GM19467 (cell line): ENCODE measurements at regions not wholly inside any gene's neighbourhood (a gene's known extent, or its start where the extent isn't known, plus 50 kb on each side); places are given as distances from the start of the nearest gene placed in this dataset.
"Not testable (repeated sequence)": the region's sequence is repeated elsewhere in the genome, so short reads cannot be mapped to it uniquely, and the experiment has no call there.

ENCODE experiments used
- ATAC-seq: cut with Tn5 transposase; IDR thresholded peaks from one replicate; pipeline ENCODE4 v1.9.1; 2021; ENCODE audit warnings: mild to moderate bottlenecking, moderate library complexity; ENCODE audit not compliant: unreplicated experiment

- ATAC-seq: no peak
These were observed 357.8 kb downstream of the TMEM167A start for GRCh38 chr5:82719368-82719767.

DNA sequence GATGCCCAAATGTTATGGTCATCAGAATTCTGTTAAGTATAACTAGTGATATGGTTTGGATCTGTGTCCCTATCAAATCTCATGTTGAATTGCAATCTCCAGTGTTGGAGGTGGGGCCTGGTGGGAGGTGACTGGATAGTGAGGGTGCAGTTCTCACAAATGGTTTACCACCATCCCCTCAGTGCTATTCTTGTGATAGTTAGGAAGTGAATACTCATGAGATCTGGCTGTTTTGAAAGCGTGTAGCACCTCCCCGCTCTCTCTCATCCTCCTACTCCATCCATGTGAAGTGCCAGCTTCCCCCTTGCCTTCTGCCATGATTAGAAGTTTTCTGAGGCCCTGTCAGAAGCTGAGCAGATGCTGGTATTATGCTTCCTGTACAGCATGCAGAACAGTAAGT, 359.5 kb downstream of the TMEM167A start:
- ATAC-seq: no peak

DNA sequence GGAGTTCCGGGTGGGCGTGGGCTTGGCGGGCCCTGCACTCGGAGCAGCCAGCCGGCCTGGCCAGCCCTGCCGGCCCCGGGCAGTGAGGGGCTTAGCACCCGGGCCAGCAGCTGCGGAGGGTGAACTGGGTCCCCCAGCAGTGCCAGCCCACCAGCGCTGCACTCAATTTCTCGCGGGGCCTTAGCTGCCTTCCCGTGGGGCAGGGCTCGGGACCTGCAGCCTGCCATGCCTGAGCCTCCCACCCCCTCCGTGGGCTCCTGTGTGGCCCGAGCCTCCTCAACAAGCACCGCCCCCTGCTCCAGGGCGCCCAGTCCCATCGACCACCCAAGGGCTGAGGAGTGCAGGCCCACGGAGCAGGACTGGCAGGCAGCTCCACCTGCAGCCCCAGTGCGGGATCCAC, 362.5 kb downstream of the TMEM167A start:
- ATAC-seq: not testable (repeated sequence)

DNA sequence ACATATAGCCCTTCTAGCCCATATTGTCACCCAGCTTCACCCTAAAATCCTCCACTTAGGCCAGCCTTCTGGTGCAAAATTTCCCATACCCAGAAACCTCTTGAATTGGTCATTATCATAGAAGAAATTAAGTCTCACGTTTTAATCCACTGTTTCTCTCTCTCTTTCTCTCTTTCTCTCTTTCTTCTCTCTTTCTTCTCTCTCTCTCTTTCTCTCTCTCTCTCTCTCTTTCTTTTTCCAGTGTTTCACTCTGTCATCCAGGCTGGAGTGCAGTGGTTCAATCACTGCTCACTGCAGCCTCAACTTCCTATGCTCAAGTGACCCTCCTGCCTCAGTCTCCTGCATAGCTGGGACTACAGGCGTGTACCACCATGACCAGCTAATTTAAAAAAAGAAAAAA, 363.4 kb downstream of the TMEM167A start:
- ATAC-seq: no peak

- ATAC-seq: no peak
These were observed 369.5 kb downstream of the TMEM167A start for GRCh38 chr5:82707741-82708140.

GRCh38 chr5:82704381-82704780, 372.8 kb downstream of the TMEM167A start:
- no peak for ATAC-seq

GRCh38 chr5:82702046-82702445, 375.1 kb downstream of the TMEM167A start:
- no peak for ATAC-seq

- ATAC-seq: no peak
These were observed 377.5 kb downstream of the TMEM167A start for GRCh38 chr5:82699737-82700136.

GRCh38 chr5:82698026-82698425, 379.2 kb downstream of the TMEM167A start:
- no peak for ATAC-seq

DNA sequence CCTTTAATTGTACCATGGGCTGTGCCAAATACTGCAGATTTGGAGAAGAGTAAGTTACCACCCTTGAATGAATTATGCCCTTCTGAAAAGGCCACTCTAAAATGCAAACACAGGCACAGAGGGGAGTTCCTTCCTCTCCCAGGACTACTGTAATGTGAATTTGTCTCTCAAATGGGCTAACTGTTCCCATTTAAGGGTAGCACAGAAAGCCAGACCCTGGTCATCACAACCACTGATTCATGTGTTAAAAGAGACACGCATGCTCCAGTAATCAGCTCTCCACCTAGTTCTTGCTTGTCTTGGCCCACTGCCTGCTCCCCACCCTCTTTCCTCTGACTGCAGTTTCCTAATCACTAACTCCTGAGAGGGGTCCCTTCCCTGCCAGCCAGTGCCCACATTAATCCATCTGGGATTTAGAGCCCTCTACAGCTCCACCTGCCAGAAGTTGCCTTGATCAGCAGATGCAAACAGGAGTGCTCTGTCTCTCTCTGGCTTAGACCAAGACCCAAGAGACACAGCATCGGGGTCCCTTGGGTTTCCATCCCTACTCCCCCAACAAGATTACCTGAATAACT, 382.4 kb downstream of the TMEM167A start:
- ATAC-seq: no peak

GRCh38 chr5:82692826-82693225, 384.4 kb downstream of the TMEM167A start:
- ATAC-seq: no peak

DNA sequence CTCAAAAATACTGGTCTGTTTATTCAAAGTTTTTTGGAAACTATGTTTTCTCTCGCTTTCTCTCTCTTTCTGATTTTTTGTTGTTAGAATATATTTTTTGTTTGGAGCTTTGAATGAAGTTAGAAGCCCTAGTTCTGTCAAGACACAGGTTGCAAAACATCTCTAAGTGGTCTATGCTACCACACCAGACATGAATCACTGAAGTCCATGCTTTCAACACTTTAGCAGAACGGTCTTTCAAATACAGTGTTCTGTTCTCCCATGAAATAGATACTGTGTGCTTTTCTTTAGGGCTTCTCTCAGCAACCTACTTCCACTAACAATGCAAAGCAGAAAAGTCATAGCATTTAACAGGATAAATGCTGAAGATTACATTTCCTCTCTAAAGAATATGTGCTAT, 392.5 kb downstream of the TMEM167A start:
- no peak for ATAC-seq

- ATAC-seq: no peak
These were observed 393.0 kb downstream of the TMEM167A start for GRCh38 chr5:82684165-82684564.

- ATAC-seq: no peak
These were observed 397.5 kb downstream of the TMEM167A start for GRCh38 chr5:82679660-82680059.

- ATAC-seq: peak; percentile 61
These were observed 398.5 kb upstream of the RPS23 start for GRCh38 chr5:82676661-82677060.

GRCh38 chr5:82674671-82675070, 396.5 kb upstream of the RPS23 start:
- ATAC-seq: no peak

GRCh38 chr5:82673057-82673809, 395.1 kb upstream of the RPS23 start:
- ATAC-seq: peak; percentile 42

DNA sequence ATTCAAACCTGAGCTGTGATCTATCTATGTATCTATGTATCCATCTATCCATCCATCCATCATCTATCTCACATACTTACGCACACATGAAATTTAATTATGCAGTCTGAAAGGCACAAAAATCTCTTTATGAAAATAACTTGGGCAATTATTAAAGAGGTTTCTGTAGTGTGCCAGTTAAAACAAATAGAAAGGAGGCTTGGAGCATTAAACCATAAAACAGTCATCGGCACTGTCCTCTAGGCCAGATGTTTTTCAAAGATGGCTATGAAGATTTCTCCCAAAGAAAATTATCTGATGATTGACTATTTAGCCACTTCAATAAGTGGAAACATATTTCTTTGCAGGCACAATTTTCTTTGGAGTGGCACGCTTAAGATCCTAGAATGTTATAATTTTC, 392.5 kb upstream of the RPS23 start:
- no peak for ATAC-seq

- ATAC-seq: no peak
These were observed 391.6 kb upstream of the RPS23 start for GRCh38 chr5:82669720-82670119.

- no peak for ATAC-seq
These were observed 388.2 kb upstream of the RPS23 start for GRCh38 chr5:82666312-82666711.

- ATAC-seq: no peak
These were observed 386.6 kb upstream of the RPS23 start for GRCh38 chr5:82664732-82665131.

DNA sequence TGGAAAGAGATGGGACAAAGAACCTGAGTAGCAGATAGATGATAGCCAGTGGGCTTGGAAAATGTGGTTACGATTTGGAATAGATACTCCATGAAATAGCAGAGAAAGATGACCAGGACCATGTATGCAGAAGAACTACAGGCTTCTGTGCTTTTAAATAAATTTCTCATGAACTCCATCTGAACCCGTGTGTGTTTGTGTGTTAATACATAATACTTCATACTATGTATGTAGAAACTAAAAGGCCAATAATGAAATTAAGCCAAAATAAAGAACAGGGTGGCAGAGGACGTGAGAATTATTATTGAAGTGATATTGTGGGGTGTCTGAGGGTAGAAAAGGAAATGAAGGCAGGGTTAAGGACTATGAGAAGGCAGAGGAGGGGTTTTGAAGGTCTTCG, 385.1 kb upstream of the RPS23 start:
- no peak for ATAC-seq

GRCh38 chr5:82662340-82662739, 384.2 kb upstream of the RPS23 start:
- no peak for ATAC-seq
